ENCODE measurements at regions not wholly inside any gene's neighbourhood (a gene's known extent, or its start where the extent isn't known, plus 50 kb on each side); places are given as distances from the start of the nearest gene placed in this dataset.
A peak's percentile ranks its signal among the peaks of the same experiment; 100 is the strongest.

DNA sequence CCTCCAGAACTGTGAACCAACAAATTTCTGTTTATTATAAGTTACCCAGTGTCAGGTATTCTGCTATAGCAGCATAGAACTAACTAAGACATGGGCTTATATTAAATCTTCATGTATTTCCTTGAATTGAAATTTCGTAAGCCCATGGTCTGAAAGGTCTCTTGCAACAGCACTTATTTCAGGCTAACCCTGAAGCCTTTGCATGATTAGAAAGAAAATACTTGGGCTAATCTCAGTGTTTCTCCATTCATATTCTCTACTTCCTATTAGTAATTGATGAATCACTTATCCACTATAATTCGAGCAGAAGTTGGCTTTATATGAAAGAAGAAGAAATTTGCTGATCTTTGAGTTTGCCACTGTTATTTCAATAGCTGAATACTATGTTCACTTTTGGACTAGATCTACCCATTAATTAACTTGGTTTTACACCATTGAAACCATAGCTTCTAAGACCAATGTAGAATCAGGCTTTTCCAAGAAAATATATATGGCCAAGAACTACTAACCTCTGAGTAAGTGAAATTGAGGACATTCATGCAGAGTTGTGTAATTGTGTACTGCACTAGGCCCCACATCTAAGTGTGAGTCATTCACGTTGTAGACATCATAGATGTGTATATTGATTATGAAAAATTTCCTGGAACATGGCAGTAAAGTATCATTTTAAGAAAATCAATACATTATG, 731.6 kb downstream of the SOCS6 start:
- no peak overlapping the region for H3K4me3 ChIP-seq
- no peaks in the 10 kb centered on the region for H3K27me3 ChIP-seq
- no peak overlapping the region for H3K27ac ChIP-seq
- H3K9me3 ChIP-seq (ENCODE audit: low read depth) = no peaks in the 10 kb centered on the region
- TF ChIP-seq, protein P1, sequence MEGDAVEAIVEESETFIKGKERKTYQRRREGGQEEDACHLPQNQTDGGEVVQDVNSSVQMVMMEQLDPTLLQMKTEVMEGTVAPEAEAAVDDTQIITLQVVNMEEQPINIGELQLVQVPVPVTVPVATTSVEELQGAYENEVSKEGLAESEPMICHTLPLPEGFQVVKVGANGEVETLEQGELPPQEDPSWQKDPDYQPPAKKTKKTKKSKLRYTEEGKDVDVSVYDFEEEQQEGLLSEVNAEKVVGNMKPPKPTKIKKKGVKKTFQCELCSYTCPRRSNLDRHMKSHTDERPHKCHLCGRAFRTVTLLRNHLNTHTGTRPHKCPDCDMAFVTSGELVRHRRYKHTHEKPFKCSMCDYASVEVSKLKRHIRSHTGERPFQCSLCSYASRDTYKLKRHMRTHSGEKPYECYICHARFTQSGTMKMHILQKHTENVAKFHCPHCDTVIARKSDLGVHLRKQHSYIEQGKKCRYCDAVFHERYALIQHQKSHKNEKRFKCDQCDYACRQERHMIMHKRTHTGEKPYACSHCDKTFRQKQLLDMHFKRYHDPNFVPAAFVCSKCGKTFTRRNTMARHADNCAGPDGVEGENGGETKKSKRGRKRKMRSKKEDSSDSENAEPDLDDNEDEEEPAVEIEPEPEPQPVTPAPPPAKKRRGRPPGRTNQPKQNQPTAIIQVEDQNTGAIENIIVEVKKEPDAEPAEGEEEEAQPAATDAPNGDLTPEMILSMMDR (IDR thresholded peaks at IDR 0.05; ENCODE audit: low read depth, low read length) = no peak
- H3K36me3 ChIP-seq = no peaks in the 10 kb centered on the region
- H3K4me1 ChIP-seq (ENCODE audit: low read depth) = no peaks in the 10 kb centered on the region
- peak in 1 of 2 donors; percentile 56 for DNase-seq (ENCODE audit: low read depth in 1 of 2, low spot score in 1 of 2)

DNA sequence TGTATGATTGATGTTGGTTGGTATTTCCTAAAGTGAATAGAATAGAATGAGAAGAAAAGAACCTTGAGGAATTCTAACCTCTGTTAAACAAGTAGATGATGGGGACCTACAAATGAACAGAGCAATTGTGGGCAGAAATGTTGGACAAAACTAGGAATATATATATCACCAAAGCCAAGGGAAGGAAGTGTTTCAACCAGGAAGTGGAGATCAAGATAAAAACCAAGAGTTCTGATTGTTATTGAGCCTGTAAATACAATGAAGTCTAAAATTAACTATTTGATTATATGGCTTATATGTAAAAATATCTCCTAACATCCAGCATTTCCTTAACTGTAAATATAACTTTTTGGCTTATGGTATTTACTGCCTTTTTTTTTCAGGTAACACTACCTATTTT, 730.0 kb downstream of the SOCS6 start:
- TF ChIP-seq, protein P1 (IDR thresholded peaks at IDR 0.05; ENCODE audit: low read depth, low read length) = no peak
- Histone ChIP-seq H3K36me3 (no peaks in the 10 kb centered on the region), H3K4me3 (no peak overlapping the region), H3K27ac (no peak overlapping the region), H3K9me3 (ENCODE audit: low read depth) (no peaks in the 10 kb centered on the region), H3K27me3 (no peaks in the 10 kb centered on the region), H3K4me1 (ENCODE audit: low read depth) (no peaks in the 10 kb centered on the region)
- DNase-seq (ENCODE audit: low read depth in 1 of 2, low spot score in 1 of 2) = no peak

DNA sequence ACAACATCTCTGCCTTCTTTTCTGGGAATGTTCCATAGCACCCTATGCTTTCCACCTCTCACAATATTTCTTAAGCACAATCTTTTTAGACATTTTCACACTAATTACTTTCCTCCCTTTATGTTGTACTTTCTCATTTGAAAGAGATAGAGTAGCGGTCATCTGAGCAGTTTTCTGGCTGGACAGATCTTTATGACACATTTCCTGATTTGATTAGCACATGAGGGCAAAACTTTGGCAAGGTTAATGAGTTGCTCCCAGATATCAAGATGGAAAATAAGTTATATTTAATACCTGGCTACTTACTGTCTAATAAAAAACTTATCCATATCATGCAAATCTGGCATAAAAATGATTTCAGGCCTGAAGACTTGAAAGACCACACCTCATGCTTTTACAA, 723.9 kb downstream of the SOCS6 start:
- Histone ChIP-seq H3K27ac (no peak overlapping the region), H3K27me3 (no peaks in the 10 kb centered on the region), H3K9me3 (ENCODE audit: low read depth) (no peaks in the 10 kb centered on the region), H3K4me3 (no peak overlapping the region), H3K36me3 (no peaks in the 10 kb centered on the region), H3K4me1 (ENCODE audit: low read depth) (no peaks in the 10 kb centered on the region)
- DNase-seq (ENCODE audit: low read depth in 1 of 2, low spot score in 1 of 2) = no peak
- TF ChIP-seq, protein P1 (IDR thresholded peaks at IDR 0.05; ENCODE audit: low read depth, low read length) = no peak

DNA sequence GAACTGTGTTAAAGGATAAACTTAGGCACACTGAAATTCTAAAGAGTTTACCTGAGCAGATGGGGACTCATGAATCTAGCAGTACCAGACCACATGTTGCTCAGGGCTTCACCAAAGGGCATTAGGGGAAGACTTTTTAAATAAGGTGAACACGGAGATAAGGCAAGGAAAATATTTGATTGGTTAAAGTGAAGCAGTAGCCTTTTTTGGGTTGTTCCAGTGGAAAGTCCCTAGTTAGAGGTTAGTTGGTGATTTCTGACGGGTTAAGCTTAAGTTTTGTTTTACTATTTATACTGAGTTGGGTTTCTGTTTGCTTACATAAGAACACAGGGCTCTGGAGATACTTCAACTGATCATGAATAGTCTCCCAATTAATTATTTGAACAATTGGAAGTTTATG, 722.5 kb downstream of the SOCS6 start:
- no peaks in the 10 kb centered on the region for H3K9me3 ChIP-seq (ENCODE audit: low read depth)
- H3K36me3 ChIP-seq = no peaks in the 10 kb centered on the region
- H3K27ac ChIP-seq = no peak overlapping the region
- no peaks in the 10 kb centered on the region for H3K27me3 ChIP-seq
- H3K4me3 ChIP-seq = no peak overlapping the region
- TF ChIP-seq, protein P1 (IDR thresholded peaks at IDR 0.05; ENCODE audit: low read depth, low read length) = no peak
- H3K4me1 ChIP-seq (ENCODE audit: low read depth) = no peaks in the 10 kb centered on the region
- DNase-seq (ENCODE audit: low read depth in 1 of 2, low spot score in 1 of 2) = no peak

DNA sequence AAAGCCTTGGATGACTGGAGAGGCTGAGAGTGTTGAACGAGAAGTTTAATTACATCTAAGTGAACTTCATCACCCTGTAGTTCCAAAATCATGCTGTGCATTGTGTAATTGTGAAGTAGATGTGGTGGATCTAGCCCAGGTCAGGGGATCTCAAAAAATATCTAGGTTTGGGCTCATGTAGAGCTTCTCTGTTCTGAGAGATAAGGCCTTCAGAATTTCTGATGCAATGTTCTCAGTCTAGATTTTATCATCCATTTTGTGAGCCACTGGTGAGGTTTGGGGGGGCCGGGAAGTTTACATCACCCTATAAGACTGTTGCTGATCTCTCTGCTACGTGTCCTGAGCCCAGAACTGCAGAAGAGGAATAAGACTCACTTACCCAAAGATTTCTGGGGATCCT, 719.4 kb downstream of the SOCS6 start:
- H3K4me1 ChIP-seq (ENCODE audit: low read depth) = no peaks in the 10 kb centered on the region
- no peak for DNase-seq (ENCODE audit: low read depth in 1 of 2, low spot score in 1 of 2)
- TF ChIP-seq, protein P1 (IDR thresholded peaks at IDR 0.05; ENCODE audit: low read depth, low read length) = no peak
- H3K27ac ChIP-seq = no peak overlapping the region
- H3K36me3 ChIP-seq = no peaks in the 10 kb centered on the region
- H3K9me3 ChIP-seq (ENCODE audit: low read depth) = no peaks in the 10 kb centered on the region
- H3K27me3 ChIP-seq = no peaks in the 10 kb centered on the region
- H3K4me3 ChIP-seq = no peak overlapping the region

Data from cardiac muscle cell (in vitro differentiated cells and primary cell).